GM19351 (cell line): ENCODE measurements at regions not wholly inside any gene's neighbourhood (a gene's known extent, or its start where the extent isn't known, plus 50 kb on each side); places are given as distances from the start of the nearest gene placed in this dataset.
"Not testable (repeated sequence)": the region's sequence is repeated elsewhere in the genome, so short reads cannot be mapped to it uniquely, and the experiment has no call there.

ENCODE experiments used
- ATAC-seq: cut with Tn5 transposase; IDR thresholded peaks from one replicate; pipeline ENCODE4 v1.9.1; 2021; ENCODE audit warnings: mild to moderate bottlenecking, moderate library complexity; ENCODE audit not compliant: unreplicated experiment

DNA sequence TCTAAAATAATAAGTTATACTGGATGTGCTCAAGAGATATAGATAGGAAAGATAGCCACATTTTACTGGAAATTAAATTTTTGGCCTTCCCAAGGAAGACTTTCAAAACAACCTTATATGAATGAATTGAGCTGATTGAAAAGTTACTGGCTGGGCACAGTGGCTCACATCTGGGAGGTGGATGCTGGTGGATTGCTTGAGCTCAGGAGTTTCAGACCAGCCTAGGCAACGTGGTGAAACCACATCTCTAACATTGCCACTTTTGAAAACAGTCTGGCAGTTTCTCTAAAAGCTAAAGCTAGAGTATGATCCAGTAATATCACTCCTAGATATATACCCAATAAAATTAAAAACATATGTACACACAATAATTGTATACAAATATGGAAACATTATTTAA lies 231.4 kb upstream of the POU1F1 start:
- no peak for ATAC-seq

DNA sequence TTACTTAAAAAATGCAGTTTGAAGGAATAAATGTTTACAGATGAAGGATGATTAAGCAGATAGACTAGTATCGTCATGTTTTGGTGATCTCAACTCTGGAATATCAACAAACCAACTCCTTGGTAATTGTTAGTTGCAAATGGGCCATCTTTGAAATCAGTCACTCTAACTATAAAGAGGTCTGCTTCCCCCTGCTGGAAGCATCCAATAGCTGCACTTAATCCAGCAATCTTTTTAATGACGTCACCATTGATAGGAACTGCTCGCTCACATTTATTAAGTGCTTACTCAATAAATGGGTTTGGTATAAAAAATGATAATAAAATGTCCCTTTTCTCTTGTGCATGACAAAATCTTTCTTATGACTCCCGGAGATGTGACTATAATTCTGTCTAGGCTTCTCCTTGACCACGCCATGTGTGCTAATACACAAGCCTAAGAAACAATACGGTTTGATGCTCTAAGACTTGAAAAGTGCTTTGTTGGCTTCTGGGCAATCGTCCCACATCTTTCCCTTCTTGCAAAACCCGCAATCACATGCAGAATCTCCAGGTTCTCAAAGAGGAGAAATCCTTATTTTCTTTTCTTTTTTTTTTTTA lies 227.6 kb upstream of the POU1F1 start:
- ATAC-seq = peak; percentile 98

DNA sequence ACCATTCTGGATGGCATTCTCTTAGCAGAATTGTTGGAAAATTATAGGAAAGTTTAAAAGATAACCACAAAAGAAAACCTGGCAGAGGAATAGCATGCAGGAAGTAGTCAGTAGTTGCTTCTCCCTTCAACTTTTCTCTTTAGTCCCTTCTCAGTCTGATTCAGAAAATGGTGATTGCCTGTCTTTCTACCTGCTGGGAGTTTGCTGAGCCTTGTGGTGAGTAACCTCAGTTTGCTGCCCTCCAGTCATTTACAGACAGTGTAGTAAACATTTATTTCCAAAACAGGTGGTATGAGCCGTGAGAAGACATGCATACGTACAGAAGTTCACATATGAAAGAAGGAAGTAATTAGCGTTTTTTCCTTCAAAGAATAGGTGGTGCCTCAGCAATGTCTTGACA lies 224.7 kb upstream of the POU1F1 start:
- ATAC-seq = no peak

DNA sequence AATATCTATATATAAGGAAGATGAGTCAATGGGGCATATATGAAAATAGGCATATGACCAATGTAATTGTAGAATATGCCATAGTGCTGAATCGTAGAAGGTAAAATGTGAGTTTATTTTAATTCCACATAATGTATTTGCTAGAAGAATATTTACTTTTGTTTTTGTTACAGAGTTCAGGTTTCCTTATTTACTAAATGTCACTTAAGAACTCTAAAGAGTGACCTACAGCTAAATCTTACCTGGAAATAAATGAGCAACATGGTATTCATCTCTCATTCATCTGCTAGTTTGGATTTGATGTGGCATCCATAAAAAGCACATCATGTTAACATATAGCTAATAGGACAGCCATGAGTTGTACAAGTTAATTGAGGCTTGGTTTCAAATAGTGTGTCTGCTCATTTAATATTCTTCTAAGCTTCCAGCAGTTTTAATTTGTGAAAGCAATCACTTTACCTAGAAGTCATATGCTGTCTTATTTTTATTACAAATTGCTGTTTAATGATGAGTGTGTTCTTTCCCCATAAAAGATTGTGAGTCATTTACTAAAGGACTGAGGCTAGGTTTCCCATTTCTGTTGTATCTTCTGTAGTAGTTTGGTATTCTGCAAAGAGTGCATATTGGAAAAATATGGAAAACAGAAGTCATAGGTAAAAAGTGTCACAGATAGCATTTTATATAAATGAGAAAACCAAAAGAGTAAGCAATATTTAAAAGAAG lies 222.1 kb upstream of the POU1F1 start:
- no peak for ATAC-seq

DNA sequence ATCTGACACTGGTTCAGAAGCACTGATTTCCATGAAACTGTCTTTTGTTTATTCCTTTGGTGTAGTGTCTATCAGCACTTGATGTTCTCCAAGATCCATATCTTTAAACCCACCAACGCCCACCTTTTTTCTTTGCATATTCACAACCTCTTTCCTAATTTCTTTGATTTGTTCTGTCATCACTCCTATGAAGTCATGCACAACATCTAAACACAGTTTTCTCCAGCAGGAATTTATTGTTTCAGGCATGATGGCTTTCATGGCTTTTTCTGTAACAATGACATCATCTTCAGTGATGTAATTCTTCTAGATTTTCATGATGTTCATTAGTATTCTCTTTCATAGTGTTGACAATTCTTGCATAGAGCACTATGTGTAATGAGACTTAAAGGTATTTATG lies 219.6 kb upstream of the POU1F1 start:
- no peak for ATAC-seq

DNA sequence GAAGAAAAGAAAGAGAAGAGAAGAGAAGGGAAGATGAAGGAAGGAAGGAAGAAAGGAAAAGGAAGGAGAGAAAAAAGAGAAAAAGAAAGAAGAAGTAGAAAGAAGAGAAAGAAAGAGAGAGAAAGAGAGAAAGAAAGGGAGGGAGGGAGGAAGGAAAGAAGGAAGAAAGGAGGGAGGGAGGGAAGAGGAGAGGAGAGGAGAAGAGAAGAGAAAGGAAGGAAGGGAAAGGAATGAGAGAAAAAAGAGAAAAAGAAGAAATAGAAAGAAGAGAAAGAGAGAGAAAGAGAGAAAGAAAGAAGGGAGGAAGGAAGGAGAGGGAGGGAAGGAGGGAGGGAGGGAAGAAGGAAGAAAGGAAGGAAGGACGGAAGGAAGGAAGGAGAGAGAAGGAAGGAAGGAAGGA lies 217.9 kb upstream of the POU1F1 start:
- no peak for ATAC-seq

DNA sequence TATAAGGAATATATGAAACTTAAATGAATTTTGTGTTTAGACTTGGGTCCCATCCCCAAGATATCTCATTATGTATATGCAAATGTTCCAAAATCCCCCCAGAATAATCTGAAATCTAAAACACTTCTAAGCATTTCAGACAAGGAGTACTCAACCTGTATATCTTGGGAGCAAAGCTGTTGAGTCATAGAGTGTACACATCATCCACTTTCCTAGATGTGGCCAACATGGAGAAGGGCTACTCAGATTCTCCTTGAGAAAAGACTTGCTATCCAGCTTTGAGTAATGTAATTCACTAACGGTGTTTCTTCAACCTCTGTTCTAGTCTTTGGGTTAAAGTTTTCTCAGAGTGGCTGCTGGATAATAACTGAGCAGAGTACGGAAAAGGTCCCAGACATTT lies 215.5 kb upstream of the POU1F1 start:
- ATAC-seq = no peak

DNA sequence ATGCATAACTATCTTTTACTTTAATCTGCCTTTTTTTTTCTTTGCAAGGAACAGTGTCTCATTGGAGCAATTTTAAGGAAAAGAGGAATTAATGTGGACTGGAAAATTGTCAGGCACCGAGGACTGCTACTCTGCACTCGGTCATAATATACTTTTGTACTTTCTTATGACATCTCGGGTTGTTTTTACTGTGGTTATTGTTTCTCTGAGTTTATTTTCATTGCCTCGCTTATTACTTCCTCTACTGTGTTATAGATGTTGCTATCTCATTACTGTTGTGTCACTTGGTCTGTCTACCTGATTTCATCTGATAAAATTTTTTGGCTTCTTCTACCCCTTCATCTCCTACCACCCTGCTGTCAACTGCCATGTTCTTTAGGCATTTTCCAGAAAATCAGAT lies 213.5 kb upstream of the POU1F1 start:
- no peak for ATAC-seq

DNA sequence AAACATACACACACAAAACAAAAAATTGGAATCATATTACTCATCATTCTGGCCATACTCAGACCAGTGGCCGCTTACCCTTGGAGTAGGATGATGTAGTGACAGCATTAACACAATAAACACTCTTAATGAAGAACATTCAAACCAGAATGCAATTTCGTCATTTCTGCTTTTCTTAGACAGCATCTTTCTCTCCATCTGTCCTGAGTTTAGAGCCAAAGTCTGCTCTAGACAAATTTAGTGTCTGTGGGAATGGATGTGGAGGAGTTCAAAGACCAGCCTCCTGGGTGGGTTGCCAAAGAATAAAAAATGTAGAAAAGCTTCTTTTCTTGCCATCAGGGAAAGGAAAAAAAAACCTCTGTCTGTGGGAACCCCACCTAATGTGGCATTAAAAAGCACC lies 212.4 kb upstream of the POU1F1 start:
- ATAC-seq = no peak

DNA sequence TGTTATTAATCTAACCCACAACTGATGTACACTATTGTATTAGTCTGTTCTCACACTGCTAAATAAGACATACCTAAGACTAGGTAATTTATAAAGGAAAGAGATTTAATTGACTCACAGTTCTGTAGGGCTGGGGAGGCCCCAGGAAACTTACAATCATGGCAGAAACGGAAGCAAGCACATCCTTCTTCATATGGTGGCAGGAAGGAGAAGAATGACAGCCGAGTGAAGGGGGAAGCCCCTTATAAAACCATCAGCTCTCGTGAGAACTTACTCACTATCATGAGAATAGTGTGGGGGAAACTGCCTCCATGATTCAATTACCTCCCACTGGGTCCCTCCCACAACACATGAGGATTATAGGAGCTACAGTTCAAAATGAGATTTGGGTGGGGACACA lies 210.3 kb upstream of the POU1F1 start:
- not testable (repeated sequence) for ATAC-seq

DNA sequence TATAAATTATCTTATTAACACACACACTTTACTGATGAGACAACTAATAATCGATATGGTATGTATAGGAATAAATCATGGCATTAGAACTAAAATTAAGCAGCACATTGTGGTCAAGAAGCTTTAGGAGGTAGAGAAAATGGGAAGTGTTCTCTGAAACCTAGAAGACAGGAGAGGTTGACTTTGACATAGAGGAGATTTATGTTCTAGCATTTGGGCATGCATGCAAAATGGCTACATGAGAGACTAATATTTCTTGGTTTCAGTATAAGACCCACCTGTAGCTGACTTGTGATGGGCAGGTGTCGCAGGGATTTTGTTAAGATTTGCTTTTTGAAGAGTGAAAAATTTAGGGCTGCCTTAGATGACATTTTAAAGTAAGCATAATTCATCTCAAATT lies 209.7 kb upstream of the POU1F1 start:
- no peak for ATAC-seq

DNA sequence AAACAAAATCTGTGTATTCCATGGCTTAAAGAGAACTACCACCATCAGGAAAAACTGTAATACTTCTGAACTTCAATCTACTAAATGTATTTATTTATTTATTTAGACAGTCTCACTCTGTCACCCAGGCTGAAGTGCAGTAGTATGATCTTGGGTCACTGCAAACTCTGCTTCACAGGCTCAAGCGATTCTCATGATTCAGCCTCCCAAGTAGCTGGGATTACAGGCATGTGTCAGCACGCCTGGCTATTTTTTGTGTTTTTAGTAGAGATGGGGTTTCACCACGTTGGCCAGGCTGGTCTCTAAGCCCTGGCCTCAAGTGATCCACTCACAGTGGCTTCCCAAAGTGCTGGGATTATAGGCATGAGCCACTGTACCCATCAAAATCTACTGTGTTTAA lies 202.3 kb upstream of the POU1F1 start:
- no peak for ATAC-seq

DNA sequence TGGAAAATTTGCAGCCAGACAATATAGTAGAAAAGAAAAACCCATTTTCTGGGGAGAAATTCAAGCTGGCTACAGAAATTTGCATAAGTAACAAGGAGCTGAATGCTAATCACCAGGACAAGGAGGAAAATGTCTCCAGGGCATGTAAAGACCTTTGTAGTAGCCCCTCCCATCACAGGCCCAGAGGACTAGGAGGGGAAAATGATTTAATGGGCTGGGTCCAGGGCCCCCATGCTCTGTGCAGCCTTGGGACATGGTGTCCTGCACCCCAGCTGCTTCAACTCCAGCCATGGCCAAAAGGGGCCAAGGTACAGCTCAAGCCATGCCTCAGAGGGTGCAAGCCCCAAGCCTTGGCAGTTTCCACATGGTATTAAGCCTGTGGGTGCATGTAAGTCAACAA lies 197.6 kb upstream of the POU1F1 start:
- ATAC-seq = no peak

DNA sequence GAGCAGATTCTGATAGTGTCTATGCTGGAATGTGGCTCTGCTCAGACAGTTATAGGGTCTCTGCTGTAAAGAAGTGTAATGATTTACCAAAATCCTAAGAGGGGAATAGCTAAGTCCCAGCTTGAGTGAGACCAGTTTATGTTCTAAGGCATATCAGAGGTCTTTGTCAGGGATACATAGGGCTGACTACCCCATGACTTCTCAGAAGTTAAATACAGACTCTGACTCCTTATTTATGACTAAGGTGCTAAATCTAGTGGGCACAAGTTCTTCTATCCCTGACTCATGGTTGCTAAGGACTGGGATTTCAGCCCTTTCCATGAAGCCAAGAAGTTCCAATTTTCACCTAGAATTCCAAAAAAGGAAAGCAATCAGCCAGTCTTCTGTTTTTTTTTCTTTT lies 192.6 kb upstream of the POU1F1 start:
- no peak for ATAC-seq

DNA sequence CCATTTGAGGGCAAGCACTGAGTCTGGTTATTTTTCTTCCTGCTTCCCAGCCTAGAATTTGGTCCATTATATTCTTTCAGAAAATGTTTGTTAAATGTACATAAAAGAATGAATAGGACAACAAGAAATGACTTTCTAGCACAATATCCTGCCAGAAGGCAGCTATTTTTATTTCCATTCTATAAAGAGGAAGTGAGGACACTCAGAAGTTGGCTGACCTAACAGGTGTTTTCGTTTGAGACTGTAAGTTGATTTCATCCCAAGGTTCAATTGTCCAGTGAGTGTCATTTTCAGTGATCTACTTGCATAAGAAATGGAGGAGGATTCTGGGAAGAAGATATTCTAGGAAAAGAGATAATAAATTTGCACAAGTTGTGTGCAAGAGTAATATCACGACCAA lies 191.9 kb upstream of the POU1F1 start:
- no peak for ATAC-seq

DNA sequence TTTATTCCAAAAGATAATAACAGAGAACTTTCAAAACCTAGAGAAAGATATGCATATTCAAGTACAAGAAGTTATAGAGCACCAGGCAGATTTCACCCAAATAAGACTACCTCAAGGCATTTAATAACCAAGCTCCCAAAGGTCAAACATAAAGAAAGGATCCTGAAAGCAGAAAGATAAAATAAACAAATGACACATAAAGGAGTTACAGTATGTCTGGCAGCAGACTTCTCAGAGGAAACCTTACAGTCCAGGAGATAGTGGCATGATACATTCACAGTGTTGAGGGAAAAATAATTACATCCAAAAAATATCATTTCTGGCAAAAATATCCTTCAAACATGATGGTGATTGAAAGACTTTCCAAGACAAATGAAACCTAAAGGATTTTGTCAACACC lies 185.8 kb upstream of the POU1F1 start:
- ATAC-seq = no peak

DNA sequence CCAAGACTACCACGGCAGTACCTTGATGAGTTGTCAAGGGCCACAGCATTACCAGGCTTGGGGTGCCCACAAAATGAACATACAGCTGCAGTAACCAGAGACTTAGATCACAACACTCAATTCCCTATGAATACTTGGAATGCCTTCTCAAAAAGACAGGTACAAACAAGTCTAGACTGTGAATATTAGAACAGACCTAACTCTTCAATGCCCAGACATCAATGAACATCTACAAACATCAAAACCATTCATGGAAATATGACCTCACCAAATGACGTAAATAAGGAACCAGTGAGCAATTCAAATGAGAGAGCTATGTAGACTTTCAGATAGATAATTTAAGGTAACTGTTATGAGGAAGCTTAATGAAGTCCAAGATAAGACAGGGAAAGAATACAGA lies 185.1 kb upstream of the POU1F1 start:
- no peak for ATAC-seq

DNA sequence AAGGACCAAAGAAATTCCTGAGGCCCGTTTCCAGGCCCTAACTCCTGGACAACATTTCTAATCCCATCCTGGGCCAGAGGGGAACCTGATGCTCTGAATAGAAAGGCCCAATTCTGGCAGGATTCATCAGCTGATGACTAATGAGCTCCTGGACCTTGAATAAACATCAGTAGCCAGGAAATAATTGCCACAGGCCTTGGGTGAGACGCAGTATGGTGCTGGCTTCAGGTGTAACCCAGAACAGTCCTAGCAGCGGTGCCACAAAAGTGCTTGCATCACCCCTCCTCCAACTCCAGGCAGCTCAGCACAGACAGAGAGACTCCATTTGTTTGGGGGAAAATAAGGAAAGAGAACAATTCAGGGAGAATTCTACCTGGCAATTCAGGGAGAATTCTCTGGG lies 184.7 kb upstream of the POU1F1 start:
- ATAC-seq = no peak

DNA sequence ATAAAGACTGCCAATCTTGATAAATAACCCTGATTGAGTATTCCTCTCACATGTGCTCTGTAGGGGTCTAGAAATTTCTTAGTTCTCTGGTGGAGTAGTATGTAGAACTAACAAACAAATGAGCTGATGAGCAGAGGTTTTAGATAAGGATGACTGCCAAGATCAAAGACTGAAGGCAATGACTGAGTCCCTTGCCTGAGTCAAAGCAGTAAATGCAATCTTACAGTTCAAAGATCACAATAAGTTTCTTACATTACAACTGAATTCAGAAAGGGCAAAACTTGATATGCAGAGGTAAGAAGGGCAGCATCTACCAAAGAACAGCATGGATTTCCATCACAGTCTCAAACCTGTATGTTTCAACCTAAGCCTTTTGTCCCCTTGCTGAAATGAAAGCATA lies 172.2 kb upstream of the POU1F1 start:
- ATAC-seq = no peak

DNA sequence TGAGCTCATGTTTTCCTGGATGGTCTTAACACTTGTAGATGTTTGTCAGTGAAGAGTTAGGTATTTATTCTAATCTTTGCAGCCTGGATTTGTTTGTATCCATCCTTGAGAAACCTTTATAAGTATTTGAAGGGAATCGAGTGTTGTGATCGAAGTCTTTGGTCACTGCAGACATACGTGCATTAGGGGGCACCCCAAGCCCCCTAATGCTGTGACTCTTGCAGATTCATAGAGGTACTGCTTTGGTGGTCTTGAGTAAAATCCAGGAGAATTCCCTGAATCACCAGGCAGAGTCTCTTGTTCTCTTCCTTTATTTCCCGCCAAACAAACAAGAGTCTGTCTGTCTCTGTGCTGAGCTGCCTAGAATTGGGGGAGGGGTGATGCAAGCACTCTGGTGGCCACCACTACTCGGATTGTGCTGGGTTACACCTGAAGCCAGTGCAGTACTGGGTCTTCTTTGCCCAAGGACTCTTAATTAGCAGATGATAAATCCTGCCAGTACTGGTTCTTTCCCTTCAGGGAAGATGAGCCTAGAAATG lies 170.5 kb upstream of the POU1F1 start:
- no peak for ATAC-seq

DNA sequence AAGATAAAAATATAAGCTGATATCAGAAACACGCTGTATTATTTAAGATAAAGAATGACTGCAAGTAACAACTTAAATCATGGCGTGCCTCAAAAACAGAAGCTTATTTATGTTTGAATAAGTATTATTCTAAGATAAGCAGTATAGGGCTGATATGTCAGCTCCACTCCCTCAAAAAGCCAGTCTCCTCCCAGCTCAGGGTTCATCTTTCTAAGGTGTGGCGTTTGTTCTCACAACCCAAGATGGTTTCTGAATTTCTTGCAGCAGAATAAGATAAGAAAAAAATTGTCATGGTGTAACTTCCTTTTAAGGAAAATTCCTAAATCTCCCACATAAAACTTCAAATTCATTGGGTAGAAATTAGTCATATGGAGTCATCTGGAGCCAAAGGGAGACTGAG lies 166.1 kb upstream of the POU1F1 start:
- no peak for ATAC-seq

DNA sequence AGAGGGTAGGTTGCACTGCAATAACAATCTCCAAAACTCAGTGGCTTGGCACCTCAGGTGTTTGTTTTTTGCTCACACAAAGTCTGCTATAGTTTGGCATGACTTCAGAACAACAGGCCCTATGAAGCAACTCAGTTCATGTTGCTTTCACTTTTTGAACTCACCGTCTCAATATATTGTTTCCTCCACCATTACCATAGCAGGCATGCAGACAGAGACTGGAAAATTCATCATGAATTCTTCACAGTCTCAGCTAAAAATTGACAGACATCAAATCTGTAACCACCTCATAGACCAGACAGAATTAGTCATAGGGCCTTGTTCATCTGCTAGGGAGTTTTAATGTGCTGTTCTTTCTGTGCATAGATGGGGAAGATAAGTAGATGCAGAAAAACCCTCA lies 161.4 kb upstream of the POU1F1 start:
- ATAC-seq = no peak
